Uterus (tissue), 3 donors: ENCODE measurements at regions not wholly inside any gene's neighbourhood (a gene's known extent, or its start where the extent isn't known, plus 50 kb on each side); places are given as distances from the start of the nearest gene placed in this dataset.

ENCODE experiments used
- DNase-seq, 2 donors: peaks; one replicate each; pipeline ENCODE4 v3.0.0-alpha.2; 2019 to 2020
- H3K27ac ChIP-seq, 2 donors: fragments of 200-600 bp; sonication (generic); 1 replicate in 1 of 2; 2 replicates in 1 of 2; pipeline ENCODE4 v1.5.1; 2016 to 2018
- H3K27me3 ChIP-seq, 2 donors: fragments of 200-600 bp; sonication (generic); one replicate each; pipeline ENCODE4 v1.5.1; 2018 to 2019; ENCODE audit warnings: control low read depth in 1 of 2
- H3K36me3 ChIP-seq, 2 donors: fragments of 200-600 bp; sonication (generic); one replicate each; pipeline ENCODE4 v1.5.1; 2019; ENCODE audit warnings: control low read depth in 1 of 2
- H3K4me1 ChIP-seq, 2 donors: fragments of 200-600 bp; sonication (generic); one replicate each; pipeline ENCODE4 v1.5.1; 2018 to 2019; ENCODE audit warnings: control low read depth in 1 of 2
- H3K4me3 ChIP-seq, 2 donors: fragments of 200-600 bp; sonication (generic); 1 replicate in 1 of 2; 2 replicates in 1 of 2; pipeline ENCODE4 v1.5.1; 2018 to 2019; ENCODE audit warnings: mild to moderate bottlenecking in 1 of 2
- H3K9me3 ChIP-seq, 2 donors: fragments of 200-600 bp; sonication (generic); one replicate each; pipeline ENCODE4 v1.5.1; 2019; ENCODE audit warnings: control low read depth in 1 of 2
- CTCF ChIP-seq, 4 experiments: fragments of 200-600 bp in 2 of 4; fragments of 450-650 bp in 2 of 4; sonication (generic) in 2 of 4; IDR thresholded peaks; one replicate each; pipeline ENCODE4 v1.5.1; 2016 to 2019; ENCODE audit warnings: antibody characterized with exemption in 4 of 4, mild to moderate bottlenecking in 2 of 4, moderate library complexity in 1 of 4
- POLR2A ChIP-seq, 2 donors: fragments of 450-650 bp; IDR thresholded peaks; one replicate each; pipeline ENCODE4 v1.6.1; 2016; ENCODE audit warnings: antibody characterized with exemption in 2 of 2, mild to moderate bottlenecking in 1 of 2, moderate library complexity in 1 of 2
- intact Hi-C: fragments of 100-400 bp; cut with DNase I; formaldehyde crosslinking; loops from one replicate; pipeline ENCODE4 v1.15.1; 2023; ENCODE audit warnings: low total_unique reads
- donor health status: DM: yes; HTN: yes; CAD: no.

- DNase-seq = no peak
- Histone ChIP-seq H3K27ac (no peak overlapping the region), H3K9me3 (no peaks in the 10 kb centered on the region), H3K27me3 (no peaks in the 10 kb centered on the region), H3K4me3 (no peak overlapping the region), H3K36me3 (no peaks in the 10 kb centered on the region), H3K4me1 (no peaks in the 10 kb centered on the region)
- TF ChIP-seq POLR2A (IDR thresholded peaks at IDR 0.05) = no peak
- no peak for TF ChIP-seq CTCF (IDR thresholded peaks at IDR 0.05)
- intact Hi-C loops = no loop called here
Measured at GRCh38 chr1:79741720-79742421, 735.3 kb upstream of the ADGRL4 start.

GRCh38 chr1:79738101-79738500 lies 731.6 kb upstream of the ADGRL4 start:
- TF ChIP-seq POLR2A (IDR thresholded peaks at IDR 0.05) (no peak), CTCF (IDR thresholded peaks at IDR 0.05) (no peak)
- intact Hi-C loops = no loop called here
- no peaks in the 10 kb centered on the region for H3K9me3 ChIP-seq

GRCh38 chr1:79737193-79737592 lies 730.7 kb upstream of the ADGRL4 start:
- no peak overlapping the region for H3K27ac ChIP-seq
- TF ChIP-seq CTCF (IDR thresholded peaks at IDR 0.05) (no peak), POLR2A (IDR thresholded peaks at IDR 0.05) (no peak)
- DNase-seq = no peak
- H3K36me3 ChIP-seq = no peaks in the 10 kb centered on the region
- no peaks in the 10 kb centered on the region for H3K4me1 ChIP-seq
- no peaks in the 10 kb centered on the region for H3K27me3 ChIP-seq
- no peaks in the 10 kb centered on the region for H3K9me3 ChIP-seq
- no peak overlapping the region for H3K4me3 ChIP-seq
- intact Hi-C loops = no loop called here

More at GRCh38 chr1:79738101-79738500, 731.6 kb upstream of the ADGRL4 start:
- no peak overlapping the region for H3K27ac ChIP-seq
- DNase-seq = no peak
- no peaks in the 10 kb centered on the region for H3K36me3 ChIP-seq
- H3K27me3 ChIP-seq = no peaks in the 10 kb centered on the region
- no peaks in the 10 kb centered on the region for H3K4me1 ChIP-seq
- no peak overlapping the region for H3K4me3 ChIP-seq

- intact Hi-C loops = no loop called here
- no peaks in the 10 kb centered on the region for H3K27me3 ChIP-seq
- H3K4me3 ChIP-seq = no peak overlapping the region
- no peaks in the 10 kb centered on the region for H3K4me1 ChIP-seq
- no peak overlapping the region for H3K27ac ChIP-seq
- TF ChIP-seq POLR2A (IDR thresholded peaks at IDR 0.05) (no peak), CTCF (IDR thresholded peaks at IDR 0.05) (no peak)
- H3K9me3 ChIP-seq = no peaks in the 10 kb centered on the region
- no peak for DNase-seq
- no peaks in the 10 kb centered on the region for H3K36me3 ChIP-seq
Measured at GRCh38 chr1:79732950-79733349, 726.4 kb upstream of the ADGRL4 start.

GRCh38 chr1:79726911-79727310 lies 720.4 kb upstream of the ADGRL4 start:
- peaks cover 0 to 3% of the 10 kb centered on the region in 2 donors for H3K36me3 ChIP-seq
- peaks cover 0 to 3% of the 10 kb centered on the region in 2 donors for H3K9me3 ChIP-seq
- no peaks in the 10 kb centered on the region for H3K27me3 ChIP-seq
- no peak for DNase-seq
- peak overlapping the region in 1 of 2 donors; percentile 5 for H3K27ac ChIP-seq
- H3K4me1 ChIP-seq = no peaks in the 10 kb centered on the region
- TF ChIP-seq CTCF (IDR thresholded peaks at IDR 0.05) (no peak), POLR2A (IDR thresholded peaks at IDR 0.05) (no peak)
- H3K4me3 ChIP-seq = no peak overlapping the region
- intact Hi-C loops = no loop called here
